Stimulated activated CD8-positive, alpha-beta memory T cell treated with anti-CD3 and anti-CD28 coated beads, Interleukin-15, amount 100 ng/mL, for 4 hours (primary cell): ENCODE measurements at regions not wholly inside any gene's neighbourhood (a gene's known extent, or its start where the extent isn't known, plus 50 kb on each side); places are given as distances from the start of the nearest gene placed in this dataset.

Experiments
- DNase-seq, 2 donors: peaks; one replicate each; pipeline ENCODE4 v3.0.0-alpha.2; 2020; ENCODE audit warnings: low read depth in 2 of 2

DNA sequence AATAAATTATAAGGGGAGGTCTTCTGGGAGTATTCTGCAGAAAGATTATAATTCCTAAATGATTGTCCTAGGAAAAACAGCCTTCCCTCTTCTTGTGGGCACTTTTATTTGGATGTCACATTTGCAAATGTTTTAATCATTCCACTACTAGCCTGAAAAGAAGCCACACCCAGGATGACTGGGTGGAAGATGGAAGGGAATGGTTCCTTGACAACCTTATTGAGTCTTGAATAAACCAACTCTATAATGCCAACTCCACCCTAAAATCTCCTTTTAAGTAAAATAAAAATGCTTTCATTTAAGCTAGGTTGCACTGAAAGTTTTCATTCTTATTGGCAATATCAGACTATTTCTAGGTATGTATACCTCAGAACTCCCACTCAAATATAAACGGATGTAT, 494.6 kb downstream of the RFC3 start:
- no peak for DNase-seq

DNA sequence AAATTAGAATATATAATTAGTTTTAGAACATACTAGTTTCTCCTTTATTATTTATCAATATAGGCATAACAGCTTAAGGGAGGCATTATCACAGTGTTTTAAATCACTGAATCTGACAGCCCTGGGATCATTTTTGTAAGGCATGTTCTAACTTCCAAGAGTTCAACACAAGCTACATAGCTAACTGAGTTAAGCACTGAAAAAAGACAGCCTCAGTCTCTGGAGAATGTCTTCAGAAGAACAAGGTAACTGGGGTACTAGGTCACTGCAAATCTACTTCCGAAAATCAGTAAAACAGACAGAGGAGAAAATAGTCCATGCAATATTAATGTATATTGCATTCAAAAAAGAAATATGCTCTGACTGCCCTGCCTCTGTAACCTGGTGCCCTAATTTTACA, 502.1 kb downstream of the RFC3 start:
- no peak for DNase-seq

DNA sequence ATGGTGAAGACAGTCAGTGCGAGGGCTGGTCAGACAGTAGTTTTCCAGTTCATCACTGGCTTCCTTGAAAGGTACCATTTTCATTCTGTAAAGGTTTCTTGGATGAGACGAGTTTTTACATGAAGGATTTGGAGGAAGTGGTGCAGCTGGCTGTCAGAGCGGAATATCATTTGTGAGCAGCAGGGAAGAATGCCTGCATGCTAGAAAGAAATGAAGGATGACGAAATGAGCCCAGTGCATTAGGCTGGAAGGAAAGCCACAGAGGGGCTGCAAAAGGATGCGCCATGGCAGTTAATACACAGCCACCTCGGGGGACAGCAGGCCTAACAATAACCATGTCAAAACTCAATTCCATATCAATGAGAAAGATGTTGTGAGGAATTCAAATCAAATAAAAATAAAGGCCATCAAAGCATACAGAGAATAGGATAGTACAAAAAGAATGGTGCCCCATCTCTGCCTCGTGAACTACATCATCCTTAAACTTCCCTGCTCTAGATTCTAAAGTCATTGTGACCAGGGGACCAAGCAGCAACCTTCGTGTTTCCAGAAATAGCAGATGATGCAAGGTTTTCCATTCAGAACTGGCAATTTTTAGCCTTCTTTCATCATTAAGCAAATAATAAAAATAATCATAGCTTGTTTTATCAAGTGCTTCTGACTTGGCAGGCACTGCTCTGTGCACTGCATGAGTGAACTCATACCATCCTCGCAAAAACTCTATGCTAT, 504.2 kb downstream of the RFC3 start:
- no peak for DNase-seq

DNA sequence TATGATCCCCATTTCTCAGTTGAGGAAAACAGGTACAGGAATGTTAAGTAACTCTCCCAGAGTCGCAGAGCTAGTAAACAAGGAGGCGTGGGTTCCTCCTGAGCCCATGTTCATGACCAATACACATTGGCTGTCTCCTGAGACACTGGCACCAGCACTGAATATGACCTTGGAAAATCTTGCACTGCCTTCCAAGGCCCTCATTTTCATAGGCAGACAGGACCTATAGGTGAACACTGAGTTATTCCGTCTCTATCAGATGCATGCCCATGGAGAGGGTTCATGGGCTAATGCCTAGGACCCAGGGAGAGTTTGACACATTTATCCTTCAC, 504.8 kb downstream of the RFC3 start:
- no peak for DNase-seq

DNA sequence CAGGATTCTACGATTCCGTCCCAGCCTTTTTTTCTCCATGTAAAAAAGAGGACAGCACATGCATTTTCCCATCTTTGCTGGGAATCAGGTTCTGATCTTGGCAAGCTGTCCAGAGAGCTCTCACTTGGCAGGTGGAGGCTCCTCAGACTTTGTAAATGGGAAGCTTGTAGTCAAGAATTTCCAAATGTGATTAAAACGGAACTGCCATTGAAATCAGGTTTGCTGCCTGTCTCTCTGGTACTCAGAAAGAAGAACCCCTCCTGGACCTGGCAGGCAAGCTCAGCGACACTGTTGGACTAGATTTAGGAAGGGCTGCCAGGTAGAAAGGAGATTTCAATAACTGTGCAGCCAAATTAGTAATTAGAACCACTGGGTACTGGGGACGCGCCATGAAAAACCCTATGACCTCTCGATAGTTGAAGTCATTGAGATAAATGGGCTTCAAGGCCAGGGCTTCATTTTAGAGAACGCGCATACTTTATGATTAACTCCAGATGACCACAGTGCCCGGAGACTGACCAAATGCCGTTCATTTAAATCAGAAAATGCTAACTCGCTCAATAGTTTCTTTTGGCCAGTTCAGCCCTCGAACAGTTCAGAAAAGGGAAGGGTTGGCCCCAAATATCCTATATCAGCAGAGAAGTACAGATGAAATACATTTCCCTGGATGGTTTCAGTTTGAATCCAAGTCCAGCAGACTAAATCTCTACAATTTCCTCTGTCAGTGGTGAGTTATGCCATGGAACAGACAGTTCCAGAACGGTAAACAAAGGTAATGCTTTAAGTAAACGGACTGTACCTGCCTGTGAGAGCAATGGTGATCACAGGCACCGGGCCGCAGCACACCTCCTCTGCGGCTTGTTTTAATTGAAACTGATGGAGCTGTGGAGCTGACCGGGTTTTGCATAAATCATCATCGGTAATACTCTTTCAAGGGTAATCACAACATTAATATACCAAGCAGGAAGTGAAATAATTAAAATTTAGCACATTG, 517.4 kb downstream of the RFC3 start:
- DNase-seq: no peak

DNA sequence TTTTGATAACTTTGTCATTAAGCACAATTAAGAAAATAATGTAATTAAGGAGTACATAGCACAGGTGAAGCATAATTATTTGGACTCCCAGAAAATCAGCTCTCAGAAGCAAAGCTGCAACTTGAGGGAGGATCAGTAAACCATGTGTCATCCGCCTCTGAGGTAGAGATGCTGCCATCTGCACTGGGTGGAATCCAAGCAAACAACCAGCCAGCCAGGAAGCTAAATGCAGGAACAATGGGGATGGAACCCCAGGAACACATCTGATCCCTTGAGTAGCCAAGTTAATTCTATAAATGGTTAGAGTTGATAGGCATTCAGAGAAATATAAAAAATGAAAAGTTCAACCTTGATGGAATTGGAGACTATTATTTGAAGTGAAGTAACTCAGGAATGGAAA, 520.2 kb downstream of the RFC3 start:
- no peak for DNase-seq

DNA sequence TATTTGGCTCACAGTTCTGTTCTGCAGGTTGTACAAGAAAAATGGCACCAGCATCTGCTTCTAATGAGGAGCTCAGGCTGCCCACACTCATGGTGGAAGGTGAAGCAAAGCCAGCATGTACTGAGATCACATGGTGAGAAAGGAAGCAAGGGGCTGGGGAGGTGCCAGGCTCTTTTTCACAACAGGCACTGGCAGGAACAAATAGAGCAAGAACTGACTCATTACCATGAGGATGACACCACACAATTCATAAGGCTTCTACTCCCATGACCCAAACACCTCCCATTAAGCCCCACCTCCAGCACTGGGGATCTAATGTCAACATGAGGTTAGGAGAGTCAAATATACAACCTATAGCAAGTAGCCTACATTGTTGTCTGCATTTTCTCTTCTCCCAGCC, 522.6 kb downstream of the RFC3 start:
- no peak for DNase-seq

DNA sequence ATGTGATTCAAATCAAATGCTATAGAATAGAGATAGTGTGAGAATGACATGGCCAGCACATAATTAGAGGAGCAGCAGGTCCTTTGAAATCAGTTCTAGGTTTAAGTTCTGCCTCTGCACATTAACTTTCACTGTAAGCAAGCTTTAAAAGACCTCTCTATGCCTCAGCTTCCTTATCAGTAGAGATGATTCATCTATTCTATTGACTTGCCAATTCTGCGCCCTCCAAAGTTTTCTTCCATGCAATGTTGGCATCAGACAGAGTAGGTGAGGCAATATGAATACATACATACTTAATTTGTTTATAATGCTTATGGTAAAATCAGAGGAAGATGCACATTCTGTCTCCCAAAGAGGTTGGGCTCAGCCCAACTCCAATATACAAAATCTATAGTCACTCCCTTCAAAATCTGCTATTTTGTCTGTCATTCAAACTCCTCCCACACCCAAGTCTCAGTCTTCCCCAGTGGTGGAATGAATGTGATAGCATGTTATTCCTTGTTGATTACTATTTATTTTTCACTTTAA, 525.5 kb downstream of the RFC3 start:
- DNase-seq: no peak

DNA sequence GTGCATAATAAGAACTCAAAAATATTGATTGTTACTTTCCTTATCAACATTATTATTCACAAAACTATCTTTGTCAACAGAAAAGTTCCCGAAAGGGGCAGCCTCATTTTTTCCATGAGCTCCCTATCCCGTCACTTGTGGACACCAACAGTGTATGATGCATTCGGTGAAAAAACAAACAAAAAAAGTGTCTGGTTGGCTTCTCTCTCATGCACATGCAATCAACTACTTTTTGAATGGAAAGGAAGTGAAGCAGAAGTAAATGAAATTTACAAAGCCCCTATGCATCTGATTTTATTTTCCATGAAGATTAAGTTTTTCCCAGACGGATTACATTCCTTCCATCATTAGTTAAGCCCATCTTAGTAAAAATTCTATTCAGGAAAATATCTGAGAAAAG, 526.9 kb downstream of the RFC3 start:
- no peak for DNase-seq

DNA sequence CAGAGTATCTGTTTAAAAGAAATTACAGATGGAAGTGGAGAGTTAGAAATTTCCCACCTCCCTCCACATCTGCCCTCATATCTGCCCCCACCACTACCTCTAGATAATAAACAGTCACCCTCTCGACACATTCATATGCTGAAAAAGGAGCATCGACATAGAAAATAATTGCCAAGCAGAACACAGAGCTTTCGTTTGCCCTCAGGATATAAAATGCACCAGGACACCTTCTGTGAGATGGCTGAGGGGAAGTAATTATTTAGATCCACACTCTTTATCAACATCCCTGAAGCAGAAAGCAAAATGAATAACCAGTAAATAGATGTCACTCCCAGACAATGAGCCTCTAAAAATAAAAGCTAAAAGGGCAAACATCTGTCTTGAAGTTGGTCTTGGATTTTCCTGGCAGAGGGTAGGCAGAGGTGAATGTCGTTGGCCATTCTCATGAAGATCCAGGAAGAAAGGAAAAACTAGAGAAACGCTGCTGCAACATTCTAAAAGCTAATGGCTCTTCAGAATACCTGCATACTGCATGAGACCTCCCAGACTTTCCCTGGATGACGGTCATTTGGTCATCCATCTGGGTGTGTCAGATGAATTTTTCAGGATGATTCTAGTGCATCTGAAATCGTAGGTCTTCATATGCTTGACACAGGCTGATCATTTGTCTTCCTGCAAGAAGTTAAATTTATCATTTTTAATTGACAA, 527.5 kb downstream of the RFC3 start:
- no peak for DNase-seq

DNA sequence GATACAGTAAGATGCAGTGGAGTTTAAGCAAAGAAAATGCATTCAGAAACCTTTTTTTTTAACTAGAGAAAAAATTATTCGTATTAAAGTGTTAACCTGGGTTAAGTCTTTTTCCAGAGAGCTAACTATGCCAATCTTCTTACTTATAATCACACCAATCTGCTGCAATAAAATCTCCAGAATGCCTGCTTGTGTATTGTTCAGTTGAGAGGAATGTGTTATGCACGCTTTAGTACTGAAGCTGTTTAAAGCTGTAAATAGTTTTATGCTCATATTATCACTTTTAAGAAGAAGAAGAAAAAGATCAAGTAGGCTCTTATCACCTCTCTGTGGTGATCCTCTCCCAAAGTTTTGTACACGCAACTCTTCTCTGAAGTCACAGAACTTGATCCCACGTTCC, 528.7 kb downstream of the RFC3 start:
- no peak for DNase-seq

DNA sequence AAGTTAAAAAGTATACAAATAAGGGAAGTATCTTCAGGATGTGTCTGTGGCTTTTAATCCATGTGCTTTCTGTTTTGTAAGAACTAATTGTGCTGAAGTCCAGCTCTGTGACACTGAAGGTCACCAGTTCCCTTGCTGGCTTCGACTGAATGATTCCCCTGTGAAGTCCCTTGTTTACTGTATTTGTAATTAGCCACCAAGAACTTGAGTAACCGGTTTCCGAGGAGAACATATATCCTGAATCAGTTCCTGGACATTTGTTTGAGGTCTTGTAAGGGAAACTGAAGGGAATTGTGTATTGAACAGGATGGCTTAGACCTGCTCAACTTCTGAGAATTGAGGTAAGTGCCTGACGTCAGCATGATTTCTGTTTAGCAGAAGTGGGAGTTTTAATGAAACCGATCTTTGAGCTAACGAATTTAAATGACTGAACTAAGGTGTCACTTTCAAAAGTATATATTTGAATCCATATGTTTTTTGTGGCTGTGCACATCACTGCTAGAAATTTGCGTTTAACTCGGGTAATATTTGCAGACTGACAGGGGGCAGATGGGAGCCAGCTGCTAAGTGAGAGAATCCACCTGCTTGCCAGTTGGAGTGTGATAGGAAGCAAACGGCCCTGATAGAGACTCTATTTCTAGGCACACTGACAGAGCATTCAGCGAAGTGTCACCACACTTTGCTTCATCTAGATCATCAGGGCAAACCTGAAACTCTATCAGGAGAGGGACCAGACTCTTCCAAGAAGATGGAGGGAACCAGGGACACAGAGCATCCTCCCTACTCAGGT, 530.0 kb downstream of the RFC3 start:
- no peak for DNase-seq

DNA sequence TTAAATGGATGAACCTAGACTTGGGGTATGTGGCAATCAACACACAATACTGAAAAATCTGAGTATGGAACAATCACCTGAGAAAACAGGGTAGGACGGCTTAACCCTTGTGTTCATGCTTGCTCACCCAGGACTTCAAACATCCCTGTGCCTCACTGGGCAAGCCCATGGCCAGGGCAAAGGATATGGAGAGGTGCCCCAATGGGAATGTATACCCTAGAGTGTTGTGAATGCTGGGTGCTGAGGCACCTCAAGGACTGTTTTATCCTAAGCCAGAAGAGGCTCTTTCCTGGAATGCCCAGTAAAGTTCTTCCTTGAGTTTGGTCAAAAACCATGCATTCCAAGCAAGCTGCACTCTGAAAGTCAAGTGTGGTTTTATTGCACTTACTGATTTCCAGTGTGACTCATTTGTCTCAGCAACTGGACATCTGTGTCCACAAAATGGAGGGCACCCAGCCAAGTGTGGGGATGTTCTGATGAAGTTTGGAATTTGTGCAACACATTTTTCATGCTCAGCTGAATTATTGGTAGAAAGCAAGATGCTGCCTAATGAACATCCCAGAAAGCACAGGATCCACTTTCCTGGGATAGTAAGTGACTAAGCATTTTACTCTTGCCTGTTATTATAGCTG, 531.3 kb downstream of the RFC3 start:
- DNase-seq: no peak

DNA sequence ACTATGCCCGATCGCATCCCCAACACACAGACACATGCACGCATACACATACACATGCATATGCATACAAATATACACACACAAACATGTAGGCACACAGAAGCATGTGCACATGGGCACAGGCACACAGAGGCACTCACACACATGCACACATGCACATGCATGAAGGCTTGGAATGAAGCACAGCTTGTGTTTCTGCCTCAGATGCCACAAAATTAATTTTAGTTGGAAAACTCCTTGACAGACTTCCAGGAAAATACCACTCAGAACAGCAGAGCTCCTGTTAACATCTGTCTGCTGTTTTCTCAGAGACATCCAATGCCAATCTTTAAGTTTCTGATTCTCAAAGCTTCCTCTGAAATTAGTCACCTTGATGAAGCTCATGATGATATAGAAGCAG, 532.7 kb downstream of the RFC3 start:
- no peak for DNase-seq

DNA sequence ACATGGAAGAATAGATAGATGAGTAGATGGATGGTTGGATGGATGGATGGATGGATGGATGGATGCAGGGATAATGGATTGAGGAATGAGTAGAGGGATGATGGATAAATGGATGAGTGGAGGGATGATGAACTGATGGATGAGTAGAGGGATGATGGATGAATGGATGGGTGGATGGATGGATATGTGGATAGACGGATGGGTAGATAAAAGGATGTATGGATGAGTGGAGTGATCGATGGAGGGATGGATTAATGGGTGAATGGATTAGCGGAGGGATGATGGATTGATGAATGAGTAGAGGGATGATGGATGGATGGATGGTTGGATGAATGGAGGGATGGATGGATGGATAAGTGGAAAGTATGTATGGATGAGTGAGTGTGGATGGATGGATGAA, 533.2 kb downstream of the RFC3 start:
- no peak for DNase-seq

DNA sequence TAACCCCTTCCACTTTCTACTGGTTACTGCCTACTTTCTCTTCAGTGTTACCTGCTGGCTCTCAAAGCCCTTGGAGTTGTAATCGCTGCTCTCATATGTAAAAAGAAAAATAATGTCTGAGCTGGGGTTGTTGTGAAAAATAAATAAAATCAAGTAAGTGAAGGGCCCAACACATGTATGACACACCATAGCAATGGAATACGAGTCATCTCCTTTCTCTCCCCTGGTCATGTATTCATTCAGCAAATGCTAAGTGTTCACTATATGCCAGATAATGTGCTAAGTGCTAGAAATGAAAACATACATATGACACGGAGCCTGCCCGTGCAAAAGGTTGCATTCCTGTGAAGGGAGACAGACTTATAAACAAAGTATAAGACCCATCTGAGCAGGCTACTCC, 535.0 kb downstream of the RFC3 start:
- DNase-seq: no peak

DNA sequence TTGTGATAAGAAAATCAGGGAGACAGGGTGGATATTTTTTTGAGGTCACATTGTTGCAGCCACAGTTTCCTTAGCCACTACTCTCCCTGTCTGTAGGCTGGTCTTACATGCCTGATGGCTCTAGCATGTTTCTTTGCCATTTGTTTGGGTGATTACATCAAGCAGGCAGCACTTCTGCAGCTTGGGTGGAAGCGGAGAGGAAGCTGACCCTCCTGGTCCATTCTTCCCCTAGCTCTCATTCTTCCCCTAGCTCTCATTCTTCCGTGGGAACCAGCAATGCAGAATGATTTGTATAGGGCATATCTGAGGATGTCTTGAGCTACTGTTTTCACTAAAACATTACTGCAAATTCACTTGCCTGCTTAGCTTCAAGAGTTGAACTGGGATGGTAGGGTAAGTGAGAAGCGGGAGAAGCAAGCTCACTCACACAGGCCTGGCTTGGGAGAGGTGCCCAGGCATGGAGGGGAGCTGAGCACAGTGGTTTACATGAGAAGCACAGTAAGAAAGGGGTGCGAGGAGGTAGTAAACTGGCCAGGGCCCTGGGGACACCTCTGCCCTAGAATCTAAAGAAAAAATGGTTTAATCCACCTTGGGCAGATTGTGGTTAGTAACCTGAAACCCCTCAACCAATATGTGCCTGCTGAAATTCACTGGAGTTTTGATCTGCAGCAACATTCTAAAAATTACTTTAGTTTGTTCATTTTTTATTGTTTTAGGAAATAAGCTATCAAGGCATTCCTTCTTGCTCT, 538.9 kb downstream of the RFC3 start:
- DNase-seq: no peak

DNA sequence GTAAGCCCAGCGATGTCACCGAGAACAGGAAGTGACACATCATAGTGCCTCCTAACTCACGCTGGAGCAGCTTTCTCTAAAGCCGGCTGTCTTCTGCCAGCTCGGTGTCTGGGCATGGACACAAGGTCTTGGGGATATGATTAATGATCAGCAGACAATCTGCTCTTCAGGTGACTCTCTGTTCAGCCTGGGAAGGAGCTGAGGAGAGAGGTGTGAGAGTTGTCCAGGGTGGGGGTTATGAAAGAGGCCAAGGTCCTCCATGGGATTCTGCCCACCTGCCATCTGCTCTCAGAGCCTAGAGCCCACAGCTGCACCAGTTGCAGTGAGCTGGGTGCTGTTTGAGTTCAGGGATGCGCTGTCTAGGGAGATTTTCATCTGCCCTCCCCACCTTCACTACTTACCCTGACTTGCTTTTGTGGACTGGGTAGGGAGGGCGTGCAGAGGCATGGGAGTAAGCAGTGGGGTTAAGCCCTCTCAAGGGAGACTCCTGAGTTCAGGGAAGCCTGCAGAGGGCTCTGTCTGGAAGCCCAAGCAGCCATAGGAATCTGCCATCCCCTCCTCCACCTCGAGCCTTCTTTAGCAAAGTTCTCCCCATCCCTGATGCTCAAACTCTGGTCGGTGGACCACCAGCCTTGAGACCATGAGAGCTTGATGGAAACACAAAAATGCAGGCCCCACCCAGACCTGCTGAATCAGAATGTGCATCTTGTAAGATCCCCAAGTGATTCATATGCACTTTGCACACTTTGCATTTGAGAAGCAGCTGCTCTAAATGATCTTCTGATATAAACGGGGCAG, 539.7 kb downstream of the RFC3 start:
- no peak for DNase-seq

DNA sequence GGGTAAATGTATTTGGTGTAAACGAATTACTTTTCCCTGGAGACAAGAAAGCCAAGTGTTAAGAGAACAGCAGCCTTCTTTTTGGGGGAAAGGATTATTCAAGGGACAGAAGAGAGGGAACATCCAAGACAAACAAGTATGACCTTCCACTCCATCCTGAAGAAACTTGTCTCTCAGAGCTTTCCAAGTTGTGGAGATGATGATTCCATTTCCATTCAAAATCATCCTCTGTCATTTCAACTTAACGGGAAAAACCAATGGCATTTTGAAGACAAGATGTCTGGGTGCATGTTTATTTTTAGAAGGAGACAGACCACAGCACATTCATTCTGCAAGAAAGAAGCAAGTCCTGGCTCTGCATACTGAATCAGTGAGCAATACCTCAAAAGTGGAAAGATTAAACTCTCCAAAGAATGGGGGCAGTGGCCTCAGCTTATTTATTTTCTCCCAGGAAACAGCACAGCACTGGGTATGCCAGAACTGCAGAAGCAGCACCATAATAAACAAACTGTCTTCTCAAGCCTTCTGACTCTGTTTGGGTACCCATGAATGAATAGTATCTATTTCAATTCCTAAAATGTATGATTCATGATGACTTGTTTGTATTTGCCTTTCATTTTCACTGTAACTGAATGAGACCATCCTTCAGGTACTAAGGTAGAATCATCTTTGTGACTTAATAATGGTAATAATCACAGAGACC, 541.0 kb downstream of the RFC3 start:
- no peak for DNase-seq
